ENCODE measurements at regions not wholly inside any gene's neighbourhood (a gene's known extent, or its start where the extent isn't known, plus 50 kb on each side); places are given as distances from the start of the nearest gene placed in this dataset.
"Not testable (repeated sequence)": the region's sequence is repeated elsewhere in the genome, so short reads cannot be mapped to it uniquely, and the experiment has no call there.

GRCh38 chr5:163094492-163095180, 342.8 kb upstream of the CCNG1 start:
- TF ChIP-seq, protein P1, sequence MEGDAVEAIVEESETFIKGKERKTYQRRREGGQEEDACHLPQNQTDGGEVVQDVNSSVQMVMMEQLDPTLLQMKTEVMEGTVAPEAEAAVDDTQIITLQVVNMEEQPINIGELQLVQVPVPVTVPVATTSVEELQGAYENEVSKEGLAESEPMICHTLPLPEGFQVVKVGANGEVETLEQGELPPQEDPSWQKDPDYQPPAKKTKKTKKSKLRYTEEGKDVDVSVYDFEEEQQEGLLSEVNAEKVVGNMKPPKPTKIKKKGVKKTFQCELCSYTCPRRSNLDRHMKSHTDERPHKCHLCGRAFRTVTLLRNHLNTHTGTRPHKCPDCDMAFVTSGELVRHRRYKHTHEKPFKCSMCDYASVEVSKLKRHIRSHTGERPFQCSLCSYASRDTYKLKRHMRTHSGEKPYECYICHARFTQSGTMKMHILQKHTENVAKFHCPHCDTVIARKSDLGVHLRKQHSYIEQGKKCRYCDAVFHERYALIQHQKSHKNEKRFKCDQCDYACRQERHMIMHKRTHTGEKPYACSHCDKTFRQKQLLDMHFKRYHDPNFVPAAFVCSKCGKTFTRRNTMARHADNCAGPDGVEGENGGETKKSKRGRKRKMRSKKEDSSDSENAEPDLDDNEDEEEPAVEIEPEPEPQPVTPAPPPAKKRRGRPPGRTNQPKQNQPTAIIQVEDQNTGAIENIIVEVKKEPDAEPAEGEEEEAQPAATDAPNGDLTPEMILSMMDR (IDR thresholded peaks at IDR 0.05; ENCODE audit: extremely low read depth, missing control alignments), result no peak
- DNase-seq (ENCODE audit: low spot score), result peak; percentile 18

DNA sequence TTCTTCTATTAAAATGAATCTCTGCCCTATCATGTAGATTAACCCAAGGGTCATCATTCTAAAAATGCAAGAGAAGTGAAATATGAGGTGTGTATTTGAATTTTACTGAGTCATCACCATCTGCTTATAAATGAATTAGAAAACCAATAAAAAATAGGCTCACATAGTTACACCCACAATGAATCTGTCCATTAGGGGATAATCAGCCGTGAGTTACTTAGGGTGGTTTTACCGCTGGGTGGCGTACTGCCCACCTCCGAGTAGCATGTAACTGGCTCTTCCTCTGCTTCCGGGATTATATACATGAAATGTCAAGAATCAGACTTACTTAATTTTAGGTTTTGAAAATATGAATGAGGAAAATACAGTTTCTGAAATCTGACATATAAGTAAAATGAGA, 332.9 kb upstream of the CCNG1 start:
- TF ChIP-seq, protein P1 (IDR thresholded peaks at IDR 0.05; ENCODE audit: extremely low read depth, missing control alignments), result no peak
- DNase-seq (ENCODE audit: low spot score), result no peak

DNA sequence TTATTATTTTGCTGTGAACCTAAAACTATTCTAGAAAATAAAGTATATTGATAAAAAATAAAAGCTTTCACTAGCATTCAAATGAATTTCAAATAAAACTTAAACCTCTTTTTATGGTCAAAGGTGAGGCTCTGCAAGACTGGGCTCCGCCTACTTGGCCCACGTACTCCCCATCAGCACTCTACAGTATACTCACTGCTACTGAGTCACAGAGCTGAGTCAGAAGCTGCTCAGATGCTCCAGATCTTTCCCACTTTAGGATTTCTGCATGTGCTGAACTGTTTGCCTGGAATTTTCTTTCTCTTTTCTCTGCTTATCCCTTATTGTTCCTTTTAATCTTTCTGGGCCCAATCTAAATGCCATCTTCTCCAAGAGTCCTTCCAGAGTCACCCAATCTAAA, 331.9 kb upstream of the CCNG1 start:
- TF ChIP-seq, protein P1 (IDR thresholded peaks at IDR 0.05; ENCODE audit: extremely low read depth, missing control alignments), result no peak
- no peak for DNase-seq (ENCODE audit: low spot score)

- TF ChIP-seq, protein P1 (IDR thresholded peaks at IDR 0.05; ENCODE audit: extremely low read depth, missing control alignments), result no peak
- DNase-seq (ENCODE audit: low spot score), result peak; percentile 12
Observed at GRCh38 chr5:163106098-163106497, 331.3 kb upstream of the CCNG1 start.

GRCh38 chr5:163108351-163108750, 329.0 kb upstream of the CCNG1 start:
- DNase-seq (ENCODE audit: low spot score), result no peak
- TF ChIP-seq, protein P1 (IDR thresholded peaks at IDR 0.05; ENCODE audit: extremely low read depth, missing control alignments), result no peak

DNA sequence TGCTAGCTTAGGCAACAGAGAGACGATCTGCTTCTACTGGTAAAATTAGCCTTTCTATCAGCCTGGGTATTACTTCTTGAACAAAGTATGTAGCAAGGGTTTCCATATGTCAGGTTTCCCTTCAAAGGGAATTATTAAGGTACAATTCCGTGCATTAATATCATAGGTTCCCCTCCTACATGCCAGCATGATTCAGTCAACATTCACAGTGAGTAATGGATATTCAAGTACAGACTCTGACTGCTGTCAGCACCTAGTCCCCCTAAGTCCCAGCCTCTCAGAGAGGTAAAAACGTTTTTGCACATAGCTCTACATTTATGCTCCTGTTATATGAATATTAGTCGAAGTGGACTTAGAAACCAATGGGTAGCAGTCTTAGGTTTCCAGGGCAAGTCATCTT, 322.4 kb upstream of the CCNG1 start:
- no peak for DNase-seq (ENCODE audit: low spot score)
- TF ChIP-seq, protein P1 (IDR thresholded peaks at IDR 0.05; ENCODE audit: extremely low read depth, missing control alignments), result no peak

DNA sequence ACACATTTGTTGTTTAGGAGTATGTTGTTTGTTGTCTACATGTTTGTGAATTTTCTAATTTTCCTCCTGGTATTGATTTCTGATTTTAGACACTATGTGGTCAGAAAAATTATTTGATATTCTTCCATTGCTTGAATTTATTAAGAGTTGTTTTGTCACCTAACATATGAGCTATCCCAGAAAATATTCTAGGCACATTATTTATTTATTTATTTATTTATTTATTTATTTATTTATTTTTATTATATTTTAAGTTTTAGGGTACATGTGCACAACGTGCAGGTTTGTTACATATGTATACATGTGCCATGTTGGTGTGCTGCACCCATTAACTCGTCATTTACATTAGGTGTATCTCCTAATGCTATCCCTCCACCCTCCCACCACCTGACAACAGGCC, 320.8 kb upstream of the CCNG1 start:
- not testable (repeated sequence) for DNase-seq (ENCODE audit: low spot score)

DNA sequence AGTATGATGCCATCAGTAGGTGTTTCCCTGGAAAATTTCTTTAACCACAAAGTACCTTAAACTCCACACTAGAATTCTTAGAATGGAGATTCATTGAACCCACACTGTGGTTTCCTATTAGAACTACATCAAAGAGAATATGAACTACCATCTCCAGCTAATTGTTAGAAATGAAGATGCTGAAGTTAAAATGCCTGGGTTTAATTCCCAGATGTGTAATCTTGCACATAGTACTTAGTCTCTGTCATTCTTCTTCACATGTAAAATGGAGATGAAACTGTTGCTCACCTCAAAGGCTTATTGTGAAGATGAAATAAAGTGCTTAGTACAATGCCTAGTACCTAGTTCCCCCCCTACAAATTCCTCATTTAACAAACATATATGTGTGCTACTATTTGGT, 303.3 kb upstream of the CCNG1 start:
- TF ChIP-seq, protein P1 (IDR thresholded peaks at IDR 0.05; ENCODE audit: extremely low read depth, missing control alignments), result no peak

More for the DNA sequence above, 303.3 kb upstream of the CCNG1 start:
- DNase-seq (ENCODE audit: low spot score), result no peak
